ENCODE measurements at regions not wholly inside any gene's neighbourhood (a gene's known extent, or its start where the extent isn't known, plus 50 kb on each side); places are given as distances from the start of the nearest gene placed in this dataset.

DNA sequence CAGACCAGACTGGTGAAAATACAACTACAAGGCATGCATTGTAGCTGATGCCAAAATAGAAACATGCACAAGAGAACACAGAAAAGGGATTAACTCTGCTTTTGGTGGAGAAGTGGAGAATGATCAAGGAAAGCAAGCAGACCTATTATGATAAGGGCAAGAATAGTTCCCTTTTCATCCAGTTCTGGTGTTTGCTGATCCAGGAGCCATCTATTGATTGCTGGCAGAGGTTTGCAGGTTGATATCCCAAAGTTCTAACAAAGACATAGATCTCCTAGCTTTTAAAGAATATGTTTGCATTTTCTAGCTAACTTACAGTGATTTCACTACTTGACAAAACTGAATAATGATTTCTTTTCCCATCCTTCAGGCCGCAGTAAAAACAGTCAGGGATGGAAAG lies 166.2 kb upstream of the CDKN3 start:
- intact Hi-C loops (cut with DNase I; ENCODE audit: low total_unique reads), result no loop called here
- Histone ChIP-seq H3K4me1 (no peaks in the 10 kb centered on the region), H3K27ac (no peak overlapping the region), H3K9me3 (peaks cover 0 to 3% (median 0%) of the 10 kb centered on the region in 8 donors), H3K27me3 (replicated peaks in 1 of 7) (peaks cover 0 to 1% (median 0%) of the 10 kb centered on the region in 7 donors), H3K36me3 (no peaks in the 10 kb centered on the region), H3K4me3 (no peak overlapping the region)
- no peak for TF ChIP-seq POLR2A (IDR thresholded peaks at IDR 0.05)
- no peak for TF ChIP-seq CTCF (IDR thresholded peaks at IDR 0.05 in 8 of 11, conservative IDR thresholded peaks at IDR 0.05 in 3 of 11)
- TF ChIP-seq POLR2AphosphoS5 (IDR thresholded peaks at IDR 0.05), result no peak
- no peak for DNase-seq
- 88 to 99% (median 97%) methylated on average over 1 of the region's 1 CpG for WGBS, 5 donors

- no peak for DNase-seq
- Histone ChIP-seq H3K27ac (no peak overlapping the region), H3K36me3 (no peaks in the 10 kb centered on the region), H3K27me3 (replicated peaks in 1 of 7) (no peaks in the 10 kb centered on the region), H3K9me3 (peaks cover 0 to 3% (median 0%) of the 10 kb centered on the region in 8 donors), H3K4me1 (no peaks in the 10 kb centered on the region), H3K4me3 (no peak overlapping the region)
- intact Hi-C loops (cut with DNase I; ENCODE audit: low total_unique reads), result no loop called here
- TF ChIP-seq POLR2A (IDR thresholded peaks at IDR 0.05) (no peak), CTCF (IDR thresholded peaks at IDR 0.05 in 8 of 11, conservative IDR thresholded peaks at IDR 0.05 in 3 of 11) (no peak), POLR2AphosphoS5 (IDR thresholded peaks at IDR 0.05) (no peak)
Measured at GRCh38 chr14:54232735-54233134, 164.1 kb upstream of the CDKN3 start.

GRCh38 chr14:54241517-54241916 lies 155.3 kb upstream of the CDKN3 start:
- intact Hi-C loops (cut with DNase I; ENCODE audit: low total_unique reads), result no loop called here
- DNase-seq, result no peak

DNA sequence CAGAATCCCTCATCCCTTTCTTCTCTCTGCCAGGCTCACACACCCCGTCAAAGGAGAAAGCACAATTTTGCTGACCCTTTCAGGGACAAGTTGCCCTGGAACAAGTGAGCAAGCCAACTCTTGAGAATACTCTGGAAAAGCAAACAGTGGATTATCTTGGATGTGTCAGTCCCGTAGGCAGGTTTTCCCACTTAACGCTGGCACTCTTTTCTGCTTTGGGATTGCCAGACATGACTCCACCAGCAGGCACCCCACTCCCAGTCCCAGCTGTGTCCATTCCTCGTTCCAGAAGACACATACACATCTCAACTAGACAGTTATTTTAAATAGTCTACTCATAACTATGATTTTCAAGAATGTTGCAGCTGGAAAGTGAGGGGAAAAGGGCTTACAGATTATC lies 145.5 kb upstream of the CDKN3 start:
- intact Hi-C loops (cut with DNase I; ENCODE audit: low total_unique reads), result no loop called here
- no peak for DNase-seq
- H3K27me3 ChIP-seq (replicated peaks in 1 of 7), result peaks cover 0 to 14% (median 0%) of the 10 kb centered on the region in 7 donors
- H3K4me3 ChIP-seq, result no peak overlapping the region
- no peak overlapping the region for H3K27ac ChIP-seq
- H3K9me3 ChIP-seq, result no peaks in the 10 kb centered on the region
- WGBS, 5 donors, result 76 to 81% (median 79%) methylated on average over 4 of the region's 4 CpGs
- no peaks in the 10 kb centered on the region for H3K4me1 ChIP-seq
- TF ChIP-seq CTCF (IDR thresholded peaks at IDR 0.05 in 8 of 11, conservative IDR thresholded peaks at IDR 0.05 in 3 of 11), result no peak
- no peaks in the 10 kb centered on the region for H3K36me3 ChIP-seq

More at GRCh38 chr14:54241517-54241916, 155.3 kb upstream of the CDKN3 start:
- no peak overlapping the region for H3K27ac ChIP-seq
- WGBS, 5 donors, result 58 to 64% (median 60%) methylated on average over 3 of the region's 3 CpGs
- H3K27me3 ChIP-seq (replicated peaks in 1 of 7), result peaks cover 0 to 4% (median 0%) of the 10 kb centered on the region in 7 donors
- H3K4me1 ChIP-seq, result no peaks in the 10 kb centered on the region
- TF ChIP-seq POLR2AphosphoS5 (IDR thresholded peaks at IDR 0.05) (no peak), CTCF (IDR thresholded peaks at IDR 0.05 in 8 of 11, conservative IDR thresholded peaks at IDR 0.05 in 3 of 11) (no peak), POLR2A (IDR thresholded peaks at IDR 0.05) (no peak)
- peaks cover 0 to 10% (median 0%) of the 10 kb centered on the region in 8 donors for H3K9me3 ChIP-seq
- no peaks in the 10 kb centered on the region for H3K36me3 ChIP-seq
- no peak overlapping the region for H3K4me3 ChIP-seq

Data from spleen (tissue), 11 donors.